OCI-LY7 (cell line): ENCODE measurements at regions not wholly inside any gene's neighbourhood (a gene's known extent, or its start where the extent isn't known, plus 50 kb on each side); places are given as distances from the start of the nearest gene placed in this dataset.

Experiments
- BruUV-seq: library from RNA; stranded (reverse); fragments of 400-500 nt; replicated peaks from 2 replicates; lab custom pipeline; 2021; lab: Mats Ljungman, UMichigan
- CTCF ChIA-PET: fragments of 300-600 bp; sonication (Branson Sonifier 250); formaldehyde crosslinking; loops from one replicate; lab custom pipeline; 2022; ENCODE audit warnings: antibody characterized with exemption; ENCODE audit not compliant: unreplicated experiment; lab: Charles Lee
- POLR2A ChIA-PET: fragments of 300-600 bp; sonication (Branson Sonifier 250); formaldehyde crosslinking; loops from one replicate; lab custom pipeline; 2022; ENCODE audit warnings: antibody characterized with exemption; lab: Charles Lee
- DNase-seq: peaks from one replicate; pipeline ENCODE4 v3.0.0-alpha.2; 2015; ENCODE audit warnings: low spot score
- H2AFZ ChIP-seq: fragments of 200-600 bp; sonication (generic), shearing (Covaris generic); 2 replicates; pipeline ENCODE4 v1.6.1; 2014; ENCODE audit warnings: mild to moderate bottlenecking, antibody characterized with exemption, low read length, moderate library complexity
- H3K27ac ChIP-seq: fragments of 200-600 bp; sonication (generic); 2 replicates; pipeline ENCODE4 v1.5.1; 2014; ENCODE audit warnings: mixed run types, low read depth, mild to moderate bottlenecking, moderate library complexity, low read length, inconsistent platforms; ENCODE audit not compliant: poor library complexity, severe bottlenecking
- H3K36me3 ChIP-seq: fragments of 200-600 bp; sonication (generic); 2 replicates; pipeline ENCODE4 v1.6.1; 2014; ENCODE audit warnings: mild to moderate bottlenecking, antibody characterized with exemption, low read length, moderate library complexity, mixed read lengths; ENCODE audit not compliant: insufficient read depth
- H3K4me1 ChIP-seq: fragments of 200-600 bp; sonication (generic); 2 replicates; pipeline ENCODE4 v1.5.1; 2014; ENCODE audit warnings: mild to moderate bottlenecking, low read length; ENCODE audit not compliant: insufficient read depth, poor library complexity, severe bottlenecking
- H3K4me2 ChIP-seq: fragments of 200-600 bp; sonication (generic); 2 replicates; pipeline ENCODE4 v1.6.1; 2014; ENCODE audit warnings: mild to moderate bottlenecking, low read length
- H3K4me3 ChIP-seq: fragments of 200-600 bp; sonication (generic); 2 replicates; pipeline ENCODE4 v1.5.1; 2014; ENCODE audit warnings: mild to moderate bottlenecking, low read depth, low read length; ENCODE audit not compliant: poor library complexity, severe bottlenecking
- H3K79me2 ChIP-seq: fragments of 200-600 bp; sonication (generic); 2 replicates; pipeline ENCODE4 v1.6.1; 2016; ENCODE audit warnings: low read depth, mild to moderate bottlenecking, low read length, moderate library complexity, mixed read lengths; ENCODE audit not compliant: insufficient read depth
- H3K9me2 ChIP-seq: fragments of 200-600 bp; sonication (generic); 2 replicates; pipeline ENCODE4 v1.6.1; 2016; ENCODE audit warnings: mild to moderate bottlenecking, low read length, mixed read lengths; ENCODE audit not compliant: insufficient read depth
- H3K9me3 ChIP-seq: fragments of 200-600 bp; sonication (generic); 2 replicates; pipeline ENCODE4 v1.6.1; 2014; ENCODE audit warnings: mild to moderate bottlenecking, mixed run types, low read length, mixed read lengths
- H4K20me1 ChIP-seq: fragments of 200-600 bp; sonication (generic); 2 replicates; pipeline ENCODE4 v1.6.1; 2014; ENCODE audit warnings: mild to moderate bottlenecking, antibody characterized with exemption, low read length, moderate library complexity, mixed read lengths; ENCODE audit not compliant: insufficient read depth
- CTCF ChIP-seq: fragments of 200-600 bp; sonication (generic); conservative IDR thresholded peaks from 2 replicates; pipeline ENCODE4 v1.5.1; 2014; ENCODE audit warnings: mild to moderate bottlenecking, antibody characterized with exemption, low read length, moderate library complexity, mixed read lengths
- EZH2phosphoT487 ChIP-seq: fragments of 200-600 bp; sonication (generic); IDR thresholded peaks from 2 replicates; pipeline ENCODE4 v1.6.1; 2018; ENCODE audit warnings: low read depth, borderline replicate concordance, mild to moderate bottlenecking, mixed run types, antibody characterized with exemption, low read length, moderate library complexity, mixed read lengths
- intact Hi-C: fragments of 100-400 bp; cut with micrococcal nuclease; formaldehyde crosslinking; loops from one replicate; pipeline ENCODE4 v1.10.0; 2022; ENCODE audit not compliant: unreplicated experiment

- no peak overlapping the region for H3K4me3 ChIP-seq
- no peaks in the 10 kb centered on the region for H3K36me3 ChIP-seq
- CTCF ChIA-PET: no interaction called here
- no peak overlapping the region for H3K4me2 ChIP-seq
- H2AFZ ChIP-seq: no peak overlapping the region
- POLR2A ChIA-PET: no interaction called here
- no peaks in the 10 kb centered on the region for H3K9me2 ChIP-seq
- no peak for DNase-seq
- intact Hi-C loops: no loop called here
- no peak overlapping the region for H3K27ac ChIP-seq
- H3K4me1 ChIP-seq: no peaks in the 10 kb centered on the region
- no peaks in the 10 kb centered on the region for H3K9me3 ChIP-seq
- no TSS peak for BruUV-seq
- no peaks in the 10 kb centered on the region for H4K20me1 ChIP-seq
- H3K79me2 ChIP-seq: no peaks in the 10 kb centered on the region
- TF ChIP-seq EZH2phosphoT487 (no peak), CTCF (no peak)
Observed at GRCh38 chr6:170207586-170208181, 83.2 kb downstream of the DLL1 start.

GRCh38 chr6:170206851-170207431 is 83.9 kb downstream of the DLL1 start:
- no peak for DNase-seq
- Histone ChIP-seq H3K9me3 (no peaks in the 10 kb centered on the region), H2AFZ (no peak overlapping the region), H3K9me2 (no peaks in the 10 kb centered on the region), H3K4me2 (no peak overlapping the region), H3K36me3 (no peaks in the 10 kb centered on the region), H3K27ac (no peak overlapping the region), H4K20me1 (no peaks in the 10 kb centered on the region), H3K79me2 (no peaks in the 10 kb centered on the region), H3K4me3 (no peak overlapping the region), H3K4me1 (no peaks in the 10 kb centered on the region)
- intact Hi-C loops: no loop called here
- no TSS peak for BruUV-seq
- CTCF ChIA-PET: no interaction called here
- TF ChIP-seq CTCF (no peak), EZH2phosphoT487 (no peak)
- POLR2A ChIA-PET: no interaction called here

- H3K36me3 ChIP-seq: no peaks in the 10 kb centered on the region
- no peak overlapping the region for H3K4me2 ChIP-seq
- no peak overlapping the region for H3K4me3 ChIP-seq
- H4K20me1 ChIP-seq: no peaks in the 10 kb centered on the region
- no TSS peak for BruUV-seq
- no peaks in the 10 kb centered on the region for H3K9me2 ChIP-seq
- no peak for TF ChIP-seq EZH2phosphoT487
- TF ChIP-seq CTCF: no peak
- H3K9me3 ChIP-seq: no peaks in the 10 kb centered on the region
- no peak overlapping the region for H3K27ac ChIP-seq
- no peak overlapping the region for H2AFZ ChIP-seq
- ChIA-PET POLR2A (no interaction called here), CTCF (no interaction called here)
- DNase-seq: no peak
- H3K4me1 ChIP-seq: no peaks in the 10 kb centered on the region
- intact Hi-C loops: no loop called here
- no peaks in the 10 kb centered on the region for H3K79me2 ChIP-seq
Observed at GRCh38 chr6:170206317-170206621, 84.6 kb downstream of the DLL1 start.
